GM19035 (cell line): ENCODE measurements at regions not wholly inside any gene's neighbourhood (a gene's known extent, or its start where the extent isn't known, plus 50 kb on each side); places are given as distances from the start of the nearest gene placed in this dataset.
"Not testable (repeated sequence)": the region's sequence is repeated elsewhere in the genome, so short reads cannot be mapped to it uniquely, and the experiment has no call there.

Experiments
- ATAC-seq: cut with Tn5 transposase; IDR thresholded peaks from one replicate; pipeline ENCODE4 v1.9.1; 2021; ENCODE audit not compliant: unreplicated experiment

GRCh38 chr4:158122501-158122900, 50.3 kb downstream of the GASK1B start:
- no peak for ATAC-seq

GRCh38 chr4:158121161-158121579, 51.7 kb downstream of the GASK1B start:
- no peak for ATAC-seq

DNA sequence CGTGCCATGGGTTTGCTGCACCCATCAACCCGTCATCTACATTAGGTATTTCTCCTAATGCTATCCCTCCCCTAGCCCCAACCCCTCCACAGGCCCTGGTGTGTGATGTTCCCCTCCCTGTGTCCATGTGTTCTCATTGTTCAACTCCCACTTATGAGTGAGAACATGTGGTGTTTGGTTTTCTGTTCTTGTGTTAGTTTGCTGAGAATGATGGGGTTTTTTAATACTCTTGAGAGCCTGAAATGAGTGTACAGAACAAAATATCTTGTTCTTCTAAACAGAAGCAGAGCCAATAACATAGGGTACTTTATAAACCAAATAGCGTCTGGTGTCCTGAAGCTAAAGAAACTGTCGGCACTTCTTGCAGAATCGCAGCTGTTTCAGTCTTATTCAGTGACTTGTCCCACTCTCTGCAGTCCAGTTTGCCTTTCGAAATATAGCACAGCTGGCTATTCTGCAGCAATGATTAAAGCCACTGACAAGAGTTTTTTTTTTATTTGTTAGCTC, 52.1 kb downstream of the GASK1B start:
- not testable (repeated sequence) for ATAC-seq

DNA sequence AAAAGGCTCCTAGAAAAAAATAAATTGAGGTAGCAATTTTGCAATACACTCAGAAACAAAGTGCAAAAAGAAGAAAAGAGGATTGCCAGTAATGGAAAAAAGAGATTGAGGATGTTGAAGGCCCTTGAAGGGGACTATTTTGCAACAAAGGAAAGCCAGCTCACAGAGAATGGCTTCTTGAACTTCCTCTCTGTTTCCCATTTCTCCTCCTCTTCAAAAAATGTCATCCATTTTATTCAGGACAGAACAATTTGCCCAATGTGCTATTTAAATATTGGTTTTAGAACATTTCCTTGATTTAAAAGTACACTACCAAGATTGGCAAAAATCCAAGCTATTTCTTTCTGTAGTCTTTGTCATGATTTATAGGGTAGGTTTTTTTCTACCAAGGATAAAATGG, 60.2 kb downstream of the GASK1B start:
- no peak for ATAC-seq

DNA sequence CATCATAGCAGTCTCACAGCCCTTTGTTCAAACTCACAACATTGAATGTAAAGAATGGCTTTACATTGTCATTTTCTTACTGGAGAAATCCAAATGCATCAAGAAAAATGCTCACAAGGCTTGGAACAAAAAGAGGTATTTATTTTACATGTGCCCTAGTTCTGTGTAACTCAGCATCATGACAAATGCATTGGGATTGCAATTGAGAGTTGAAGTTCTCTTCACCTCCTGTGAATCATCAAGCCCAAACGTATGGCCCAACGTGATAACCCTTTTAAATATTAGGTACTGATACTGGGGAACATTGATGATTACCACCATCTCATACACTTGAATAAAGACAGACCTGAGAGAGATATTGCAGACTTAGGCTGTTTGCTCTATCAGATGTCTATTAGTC, 61.6 kb downstream of the GASK1B start:
- no peak for ATAC-seq

DNA sequence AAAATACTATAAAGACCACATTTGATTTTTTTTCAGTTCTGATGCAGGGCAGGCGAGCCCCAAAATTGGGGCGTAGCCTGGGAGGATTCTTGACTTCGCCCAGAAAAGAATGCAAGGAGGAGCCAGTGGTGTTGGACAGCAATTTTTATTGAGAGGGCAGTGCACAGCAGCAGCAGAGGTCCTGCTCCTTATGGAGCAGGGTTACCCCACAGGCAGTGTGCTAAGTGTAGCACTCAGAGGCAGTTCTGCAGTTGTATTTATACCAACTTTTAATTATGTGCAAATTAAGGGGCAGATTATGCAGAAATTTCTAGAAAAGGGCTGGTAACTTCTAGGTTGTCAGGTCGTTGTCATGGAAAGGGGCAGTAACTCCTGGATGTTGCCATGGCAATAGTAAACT, 69.9 kb downstream of the GASK1B start:
- ATAC-seq, result no peak

- no peak for ATAC-seq
Observed at GRCh38 chr4:158099686-158100085, 73.1 kb downstream of the GASK1B start.

DNA sequence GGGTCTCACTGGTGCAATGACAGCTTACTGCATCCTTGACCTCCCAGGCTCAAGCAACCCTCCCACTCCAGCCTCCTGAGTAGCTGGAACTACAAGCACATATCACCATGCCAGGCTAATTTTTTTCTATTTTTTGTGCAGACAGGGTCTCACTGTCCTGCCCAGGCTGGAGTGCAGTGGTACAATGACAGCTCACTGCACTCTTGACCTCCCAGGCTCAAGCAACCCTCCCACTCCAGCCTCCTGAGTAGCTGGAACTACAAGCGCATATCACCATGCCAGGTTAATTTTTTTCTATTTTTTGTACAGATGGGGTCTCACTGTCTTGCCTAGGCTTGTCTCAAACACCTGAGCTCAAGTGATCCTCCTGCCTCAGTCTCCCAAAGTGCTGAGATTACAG, 74.0 kb downstream of the GASK1B start:
- ATAC-seq, result no peak

DNA sequence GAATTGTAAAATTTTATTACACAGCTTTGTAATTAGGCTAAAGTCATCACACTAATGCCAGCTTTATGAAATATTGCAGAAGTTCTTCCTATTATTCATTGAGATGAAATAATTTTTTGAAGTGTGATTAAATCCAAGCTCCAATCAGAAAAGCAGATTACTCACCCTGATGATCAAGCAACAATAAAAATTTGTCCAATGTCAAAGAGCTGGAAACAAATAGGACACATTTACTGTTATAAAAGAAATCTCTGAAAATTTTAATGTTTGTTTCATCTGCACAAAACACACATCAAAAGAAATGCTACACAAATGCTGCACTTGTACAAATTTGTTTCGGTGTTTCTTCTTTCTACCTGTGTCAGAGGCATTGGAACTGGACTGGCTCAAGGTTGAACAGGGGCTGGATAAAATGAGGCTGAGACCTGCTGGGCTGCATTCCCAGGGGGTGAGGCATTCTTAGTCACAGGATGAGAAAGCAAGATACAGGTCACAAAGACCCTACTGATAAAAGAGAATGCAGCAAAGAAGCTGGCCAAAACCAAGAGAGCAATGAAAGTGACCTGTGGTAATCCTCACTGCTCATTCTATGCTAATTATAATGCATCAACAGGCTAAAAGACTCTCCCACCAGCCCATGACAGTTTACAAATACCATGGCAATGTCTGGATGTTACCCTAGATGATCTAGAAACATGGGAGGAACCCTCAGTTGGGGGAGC, 78.3 kb downstream of the GASK1B start:
- ATAC-seq, result no peak

DNA sequence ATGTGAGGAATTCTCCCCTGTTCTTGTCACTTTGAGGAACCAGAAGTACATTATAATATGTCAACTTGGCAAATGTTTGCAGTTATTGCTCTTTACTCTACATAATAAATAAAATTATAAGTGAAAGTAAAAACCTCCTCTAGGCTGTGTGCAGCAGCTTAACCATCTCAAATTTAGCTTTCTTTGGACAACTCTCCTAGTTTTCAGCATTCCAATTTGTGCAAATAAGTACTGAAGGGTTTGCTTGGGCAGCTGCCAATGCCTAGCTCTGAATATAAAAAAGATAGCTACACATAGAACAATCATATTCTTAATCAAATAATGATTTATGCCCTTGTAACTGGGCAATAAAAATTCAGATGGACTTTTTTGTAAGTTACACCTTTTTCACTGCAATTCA, 82.5 kb downstream of the GASK1B start:
- no peak for ATAC-seq

- not testable (repeated sequence) for ATAC-seq
Observed at GRCh38 chr4:158089897-158090296, 82.9 kb downstream of the GASK1B start.

GRCh38 chr4:158080354-158080753, 92.5 kb downstream of the GASK1B start:
- ATAC-seq, result no peak

GRCh38 chr4:158079661-158080060, 93.2 kb downstream of the GASK1B start:
- no peak for ATAC-seq

DNA sequence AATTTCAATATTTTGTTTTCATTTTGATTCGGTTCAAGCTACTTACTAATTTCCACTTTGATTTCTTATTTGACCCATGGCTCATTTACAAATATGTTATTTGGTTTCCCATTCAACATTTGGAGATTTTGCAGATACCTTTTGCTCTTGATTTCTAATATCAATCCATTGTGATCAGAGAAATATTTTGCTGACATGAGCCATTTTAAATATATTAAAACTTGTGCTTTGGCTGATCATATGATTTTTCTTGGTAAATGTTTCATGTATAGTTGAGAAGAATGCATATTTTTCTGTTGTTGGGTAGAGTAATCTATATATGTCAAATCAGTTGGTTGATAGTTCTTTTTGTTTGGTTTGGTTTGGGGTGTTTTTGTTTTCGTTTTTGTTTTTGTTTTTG, 95.0 kb downstream of the GASK1B start:
- no peak for ATAC-seq

DNA sequence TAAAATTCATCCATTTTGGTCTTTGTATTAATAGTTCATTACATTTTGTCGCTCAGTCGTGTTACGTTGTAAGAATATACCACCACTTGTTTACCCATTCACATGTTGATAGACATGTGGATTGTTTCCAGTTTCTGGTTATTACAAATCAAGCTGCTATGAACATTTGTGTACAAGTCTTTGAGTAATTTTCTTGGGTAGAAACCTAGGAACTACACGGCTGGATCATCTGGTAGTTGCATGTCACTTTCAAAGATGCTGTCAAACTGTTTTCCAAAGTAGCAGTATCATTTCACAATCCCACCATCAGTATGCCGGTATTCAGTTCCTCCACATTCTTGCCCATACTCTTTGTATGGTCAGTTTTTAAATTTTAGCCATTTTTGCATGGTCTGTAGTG, 98.0 kb downstream of the GASK1B start:
- no peak for ATAC-seq

GRCh38 chr4:158071931-158072330, 100.9 kb downstream of the GASK1B start:
- ATAC-seq, result no peak

DNA sequence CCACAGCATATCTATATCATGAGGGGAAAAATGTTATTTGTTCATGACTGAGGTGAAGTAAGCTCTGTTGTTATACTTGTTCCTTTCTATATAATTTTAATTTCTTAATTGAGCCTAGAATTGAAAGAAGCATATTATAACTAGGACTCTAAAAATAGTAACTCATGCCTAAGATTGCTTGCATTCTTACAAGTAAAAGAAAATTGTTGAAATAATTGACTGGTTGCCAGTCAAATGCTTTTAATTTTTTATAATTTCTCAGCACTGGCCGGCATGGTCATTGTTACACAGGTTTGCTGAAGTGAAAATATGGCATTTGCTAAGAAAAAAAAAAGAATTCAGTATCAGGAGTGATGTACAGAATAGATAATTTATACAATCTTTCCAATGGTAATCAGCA, 104.8 kb downstream of the GASK1B start:
- no peak for ATAC-seq

- no peak for ATAC-seq
Observed at GRCh38 chr4:158067646-158068045, 105.2 kb downstream of the GASK1B start.

GRCh38 chr4:158065603-158066002, 107.2 kb downstream of the GASK1B start:
- no peak for ATAC-seq

DNA sequence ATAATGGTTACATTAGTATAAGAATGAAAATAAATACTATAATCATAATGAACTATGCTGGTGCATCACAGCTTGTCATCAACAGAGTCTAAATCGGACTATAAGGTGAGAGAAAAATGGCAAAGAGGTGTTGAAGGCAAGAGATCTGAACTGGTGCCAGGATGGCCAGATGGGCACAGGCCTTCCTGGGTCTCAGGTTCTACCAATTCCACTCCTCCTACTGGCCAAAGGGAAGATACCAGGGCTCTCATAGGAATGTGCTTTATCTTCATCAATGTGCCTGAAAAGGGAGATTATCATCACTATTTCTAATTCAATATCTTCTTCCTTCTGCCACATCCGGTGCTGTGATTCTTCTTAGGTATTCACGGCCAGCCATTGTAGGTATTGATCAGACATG, 107.6 kb downstream of the GASK1B start:
- no peak for ATAC-seq

DNA sequence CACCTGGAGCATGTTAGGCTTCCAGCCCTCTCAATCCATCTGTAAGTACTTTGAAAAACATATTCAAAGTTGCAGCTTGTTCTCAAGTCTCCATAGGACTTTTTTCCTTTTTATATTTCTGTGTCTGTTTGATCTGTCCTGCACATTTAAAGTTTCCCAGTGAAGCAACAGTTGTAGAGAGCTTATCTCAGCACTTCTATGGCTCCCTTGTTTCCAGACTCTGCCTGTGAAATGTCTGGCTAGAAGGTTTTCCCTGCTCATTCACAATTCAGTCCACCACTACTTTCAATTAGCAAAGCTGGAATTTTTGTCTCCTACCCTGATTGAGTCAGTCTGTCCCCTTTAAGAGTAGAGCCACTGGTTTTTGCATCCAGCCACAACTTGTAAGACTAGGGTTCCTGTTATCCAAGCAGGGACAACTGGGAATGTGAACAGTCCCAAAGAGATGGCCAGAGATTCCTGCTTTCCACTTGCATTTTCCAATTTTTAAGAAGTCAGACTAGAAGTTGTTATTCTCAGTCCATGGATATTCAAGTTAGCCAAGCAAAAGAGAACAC, 116.1 kb downstream of the GASK1B start:
- ATAC-seq, result no peak

- no peak for ATAC-seq
Observed at GRCh38 chr4:158055668-158056067, 117.2 kb downstream of the GASK1B start.

- no peak for ATAC-seq
Observed at GRCh38 chr4:158053801-158054200, 119.0 kb downstream of the GASK1B start.
